ENCODE measurements at regions not wholly inside any gene's neighbourhood (a gene's known extent, or its start where the extent isn't known, plus 50 kb on each side); places are given as distances from the start of the nearest gene placed in this dataset.

DNA sequence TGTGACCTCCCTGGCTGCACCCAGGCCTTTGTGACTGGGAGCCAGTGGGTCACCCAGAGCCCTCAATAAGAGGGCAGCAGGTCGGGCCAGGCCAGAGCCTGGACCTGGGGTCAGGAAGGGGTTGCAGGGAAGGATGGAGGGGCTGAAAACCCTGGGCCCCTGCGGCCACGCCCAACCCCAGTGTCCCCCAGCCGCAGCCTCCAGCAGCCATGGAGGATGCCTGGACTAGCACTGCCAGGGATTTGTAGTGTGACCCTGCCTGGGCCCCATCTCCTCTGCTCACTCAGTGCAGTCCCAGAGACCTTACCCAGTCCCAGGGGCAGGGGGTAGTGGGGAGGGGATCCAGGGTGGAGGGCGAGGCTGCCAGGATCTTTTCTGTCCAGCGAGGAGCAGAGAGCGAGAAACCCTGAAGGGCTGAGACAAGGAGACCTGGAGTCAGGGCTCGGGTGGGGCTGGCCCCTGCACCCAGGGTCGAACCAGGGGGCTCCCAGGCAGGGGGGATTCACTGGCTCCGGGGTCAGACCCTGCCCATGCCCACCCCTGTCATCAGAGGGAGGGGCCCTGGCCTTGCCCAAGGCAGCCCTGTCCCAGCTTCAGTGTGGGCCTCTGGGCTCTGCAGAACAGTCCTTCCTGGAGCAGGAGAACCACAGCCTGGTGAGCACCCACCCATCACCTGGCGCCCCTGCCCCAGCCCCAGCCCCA is 187.5 kb downstream of the IGLL1 start:
- TF ChIP-seq, protein P1, sequence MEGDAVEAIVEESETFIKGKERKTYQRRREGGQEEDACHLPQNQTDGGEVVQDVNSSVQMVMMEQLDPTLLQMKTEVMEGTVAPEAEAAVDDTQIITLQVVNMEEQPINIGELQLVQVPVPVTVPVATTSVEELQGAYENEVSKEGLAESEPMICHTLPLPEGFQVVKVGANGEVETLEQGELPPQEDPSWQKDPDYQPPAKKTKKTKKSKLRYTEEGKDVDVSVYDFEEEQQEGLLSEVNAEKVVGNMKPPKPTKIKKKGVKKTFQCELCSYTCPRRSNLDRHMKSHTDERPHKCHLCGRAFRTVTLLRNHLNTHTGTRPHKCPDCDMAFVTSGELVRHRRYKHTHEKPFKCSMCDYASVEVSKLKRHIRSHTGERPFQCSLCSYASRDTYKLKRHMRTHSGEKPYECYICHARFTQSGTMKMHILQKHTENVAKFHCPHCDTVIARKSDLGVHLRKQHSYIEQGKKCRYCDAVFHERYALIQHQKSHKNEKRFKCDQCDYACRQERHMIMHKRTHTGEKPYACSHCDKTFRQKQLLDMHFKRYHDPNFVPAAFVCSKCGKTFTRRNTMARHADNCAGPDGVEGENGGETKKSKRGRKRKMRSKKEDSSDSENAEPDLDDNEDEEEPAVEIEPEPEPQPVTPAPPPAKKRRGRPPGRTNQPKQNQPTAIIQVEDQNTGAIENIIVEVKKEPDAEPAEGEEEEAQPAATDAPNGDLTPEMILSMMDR (IDR thresholded peaks at IDR 0.05) = no peak
- no peak for TF ChIP-seq POLR2A (IDR thresholded peaks at IDR 0.05)

Data from right lobe of liver (tissue), 4 donors.